ENCODE measurements at regions not wholly inside any gene's neighbourhood (a gene's known extent, or its start where the extent isn't known, plus 50 kb on each side); places are given as distances from the start of the nearest gene placed in this dataset.

- TF ChIP-seq REST (IDR thresholded peaks at IDR 0.05; ENCODE audit: insufficient read depth in 1 of 2, low read depth in 2 of 2, low read length in 2 of 2) (no peak), TAF1 (IDR thresholded peaks at IDR 0.05; ENCODE audit: borderline replicate concordance, insufficient read depth, low read length) (no peak), SIN3A (IDR thresholded peaks at IDR 0.05; ENCODE audit: borderline replicate concordance, insufficient read depth, low read length) (no peak), POLR2AphosphoS5 (IDR thresholded peaks at IDR 0.05; ENCODE audit: low read depth, low read length) (no peak), FOXP2 (optimal IDR thresholded peaks at IDR 0.05; ENCODE audit: borderline replicate concordance, extremely low read depth, extremely low read length, insufficient read depth) (no peak)
Observed at GRCh38 chrX:69386681-69387080, 117.4 kb upstream of the NALF2 start.

- TF ChIP-seq FOXP2 (optimal IDR thresholded peaks at IDR 0.05; ENCODE audit: borderline replicate concordance, extremely low read depth, extremely low read length, insufficient read depth) = no peak
- TF ChIP-seq TAF1 (IDR thresholded peaks at IDR 0.05; ENCODE audit: borderline replicate concordance, insufficient read depth, low read length) = no peak
- TF ChIP-seq SIN3A (IDR thresholded peaks at IDR 0.05; ENCODE audit: borderline replicate concordance, insufficient read depth, low read length) = no peak
- TF ChIP-seq REST (IDR thresholded peaks at IDR 0.05; ENCODE audit: insufficient read depth in 1 of 2, low read depth in 2 of 2, low read length in 2 of 2) = no peak
- TF ChIP-seq POLR2AphosphoS5 (IDR thresholded peaks at IDR 0.05; ENCODE audit: low read depth, low read length) = no peak
Observed at GRCh38 chrX:69379412-69379811, 124.7 kb upstream of the NALF2 start.

GRCh38 chrX:69374569-69374968, 129.6 kb upstream of the NALF2 start:
- TF ChIP-seq SIN3A (IDR thresholded peaks at IDR 0.05; ENCODE audit: borderline replicate concordance, insufficient read depth, low read length) (no peak), REST (IDR thresholded peaks at IDR 0.05; ENCODE audit: insufficient read depth in 1 of 2, low read depth in 2 of 2, low read length in 2 of 2) (no peak), FOXP2 (optimal IDR thresholded peaks at IDR 0.05; ENCODE audit: borderline replicate concordance, extremely low read depth, extremely low read length, insufficient read depth) (no peak), TAF1 (IDR thresholded peaks at IDR 0.05; ENCODE audit: borderline replicate concordance, insufficient read depth, low read length) (no peak), POLR2AphosphoS5 (IDR thresholded peaks at IDR 0.05; ENCODE audit: low read depth, low read length) (no peak)

GRCh38 chrX:69372435-69372834, 131.7 kb upstream of the NALF2 start:
- TF ChIP-seq FOXP2 (optimal IDR thresholded peaks at IDR 0.05; ENCODE audit: borderline replicate concordance, extremely low read depth, extremely low read length, insufficient read depth) (no peak), SIN3A (IDR thresholded peaks at IDR 0.05; ENCODE audit: borderline replicate concordance, insufficient read depth, low read length) (no peak), REST (IDR thresholded peaks at IDR 0.05; ENCODE audit: insufficient read depth in 1 of 2, low read depth in 2 of 2, low read length in 2 of 2) (no peak), POLR2AphosphoS5 (IDR thresholded peaks at IDR 0.05; ENCODE audit: low read depth, low read length) (no peak), TAF1 (IDR thresholded peaks at IDR 0.05; ENCODE audit: borderline replicate concordance, insufficient read depth, low read length) (no peak)

GRCh38 chrX:69371159-69371558, 133.0 kb upstream of the NALF2 start:
- TF ChIP-seq FOXP2 (optimal IDR thresholded peaks at IDR 0.05; ENCODE audit: borderline replicate concordance, extremely low read depth, extremely low read length, insufficient read depth) (no peak), SIN3A (IDR thresholded peaks at IDR 0.05; ENCODE audit: borderline replicate concordance, insufficient read depth, low read length) (no peak), POLR2AphosphoS5 (IDR thresholded peaks at IDR 0.05; ENCODE audit: low read depth, low read length) (no peak), TAF1 (IDR thresholded peaks at IDR 0.05; ENCODE audit: borderline replicate concordance, insufficient read depth, low read length) (no peak), REST (IDR thresholded peaks at IDR 0.05; ENCODE audit: insufficient read depth in 1 of 2, low read depth in 2 of 2, low read length in 2 of 2) (no peak)

Data from PFSK-1 (cell line).